Fibroblast of pulmonary artery (primary cell): ENCODE measurements at regions not wholly inside any gene's neighbourhood (a gene's known extent, or its start where the extent isn't known, plus 50 kb on each side); places are given as distances from the start of the nearest gene placed in this dataset.

Source experiments
- DNase-seq: peaks from one replicate; pipeline ENCODE4 v3.0.0-alpha.2; 2010; ENCODE audit warnings: low read depth
- H3K4me3 ChIP-seq: replicated peaks from 2 replicates; pipeline ENCODE4 v1.5.1; 2011; ENCODE audit warnings: low read depth, mild to moderate bottlenecking, control low read depth, low read length, moderate library complexity
- TF ChIP-seq, protein P1 (sequence below): IDR thresholded peaks from 2 replicates; pipeline ENCODE4 v1.5.1; 2011; ENCODE audit warnings: mild to moderate bottlenecking, control low read depth, low read length, inconsistent platforms; ENCODE audit errors: missing control alignments

GRCh38 chr17:14950686-14951085 is 314.4 kb downstream of the PMP22 start:
- H3K4me3 ChIP-seq, result no peak overlapping the region
- no peak for DNase-seq
- TF ChIP-seq, protein P1, sequence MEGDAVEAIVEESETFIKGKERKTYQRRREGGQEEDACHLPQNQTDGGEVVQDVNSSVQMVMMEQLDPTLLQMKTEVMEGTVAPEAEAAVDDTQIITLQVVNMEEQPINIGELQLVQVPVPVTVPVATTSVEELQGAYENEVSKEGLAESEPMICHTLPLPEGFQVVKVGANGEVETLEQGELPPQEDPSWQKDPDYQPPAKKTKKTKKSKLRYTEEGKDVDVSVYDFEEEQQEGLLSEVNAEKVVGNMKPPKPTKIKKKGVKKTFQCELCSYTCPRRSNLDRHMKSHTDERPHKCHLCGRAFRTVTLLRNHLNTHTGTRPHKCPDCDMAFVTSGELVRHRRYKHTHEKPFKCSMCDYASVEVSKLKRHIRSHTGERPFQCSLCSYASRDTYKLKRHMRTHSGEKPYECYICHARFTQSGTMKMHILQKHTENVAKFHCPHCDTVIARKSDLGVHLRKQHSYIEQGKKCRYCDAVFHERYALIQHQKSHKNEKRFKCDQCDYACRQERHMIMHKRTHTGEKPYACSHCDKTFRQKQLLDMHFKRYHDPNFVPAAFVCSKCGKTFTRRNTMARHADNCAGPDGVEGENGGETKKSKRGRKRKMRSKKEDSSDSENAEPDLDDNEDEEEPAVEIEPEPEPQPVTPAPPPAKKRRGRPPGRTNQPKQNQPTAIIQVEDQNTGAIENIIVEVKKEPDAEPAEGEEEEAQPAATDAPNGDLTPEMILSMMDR, result no peak

DNA sequence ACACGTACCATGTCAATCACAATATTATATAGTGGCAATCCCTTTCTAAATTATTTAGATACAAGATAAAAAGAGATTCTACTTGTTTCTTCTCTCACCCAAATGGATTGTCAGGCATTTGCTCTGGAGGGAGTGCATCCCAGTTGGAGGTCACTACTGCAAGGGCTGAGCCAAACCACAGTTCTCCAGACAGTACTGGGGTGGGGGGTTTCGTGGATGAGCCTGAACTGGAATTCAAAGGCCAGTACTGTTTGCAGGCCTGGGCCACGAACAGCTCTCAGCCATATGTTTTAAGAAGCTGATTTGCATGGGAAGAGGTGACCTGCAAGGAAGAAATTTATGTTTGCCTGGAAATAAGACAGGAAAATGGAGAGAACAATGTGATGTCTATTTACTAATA is 314.9 kb downstream of the PMP22 start:
- DNase-seq, result no peak

DNA sequence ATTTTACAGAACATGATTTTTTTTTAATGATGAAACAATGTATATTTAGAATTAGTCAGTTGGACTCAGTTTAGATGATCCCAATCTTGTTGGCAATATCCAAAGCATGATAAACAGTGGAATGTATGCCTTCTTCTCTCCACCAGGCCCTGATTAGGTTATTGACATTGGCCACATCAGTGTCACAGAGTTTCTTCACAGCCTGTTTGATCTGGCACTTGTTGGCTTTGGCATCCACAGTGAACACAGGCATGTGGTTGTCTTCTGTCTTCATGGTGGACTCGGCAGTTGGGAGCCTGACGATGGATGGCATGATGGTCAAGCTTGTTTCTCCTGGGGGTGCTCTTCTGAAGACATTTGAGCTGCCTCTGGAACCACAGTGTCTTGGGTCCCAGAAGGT is 317.5 kb downstream of the PMP22 start:
- DNase-seq, result no peak
- no peak overlapping the region for H3K4me3 ChIP-seq
- TF ChIP-seq, protein P1, result no peak

More for the DNA sequence above, 314.9 kb downstream of the PMP22 start:
- H3K4me3 ChIP-seq, result no peak overlapping the region
- TF ChIP-seq, protein P1, result no peak

GRCh38 chr17:14946481-14946880 is 318.6 kb downstream of the PMP22 start:
- DNase-seq, result no peak
- TF ChIP-seq, protein P1, result no peak
- H3K4me3 ChIP-seq, result no peak overlapping the region

- no peak overlapping the region for H3K4me3 ChIP-seq
- no peak for DNase-seq
- TF ChIP-seq, protein P1, result no peak
Measured at GRCh38 chr17:14942526-14943190, 322.5 kb downstream of the PMP22 start.

DNA sequence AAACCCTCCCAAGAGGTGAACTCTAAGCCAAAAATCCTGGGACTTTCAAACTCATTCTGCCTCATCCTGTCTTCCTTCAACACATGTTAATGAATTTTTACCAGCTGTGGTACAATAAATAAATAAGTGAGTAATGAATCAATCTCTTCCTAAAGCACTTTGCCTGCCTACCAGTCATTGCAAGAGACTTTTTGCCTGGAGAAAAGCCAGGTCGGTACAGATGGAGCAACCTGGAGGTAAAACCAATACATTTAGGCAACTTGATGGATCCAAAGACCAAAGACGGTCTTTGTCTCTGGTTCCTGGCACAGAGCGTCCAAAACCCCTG is 324.2 kb downstream of the PMP22 start:
- TF ChIP-seq, protein P1, result no peak
- no peak overlapping the region for H3K4me3 ChIP-seq
- no peak for DNase-seq
